Trophoblast cell (in vitro differentiated cells and primary cell): ENCODE measurements at regions not wholly inside any gene's neighbourhood (a gene's known extent, or its start where the extent isn't known, plus 50 kb on each side); places are given as distances from the start of the nearest gene placed in this dataset.

Experiments used
- DNase-seq, 2 donors: peaks; one replicate each; pipeline ENCODE4 v3.0.0-alpha.2; 2016
- H2AFZ ChIP-seq: 2 replicates; pipeline ENCODE4 v1.6.1; 2013; ENCODE audit warnings: low read length, moderate library complexity, mild to moderate bottlenecking; ENCODE audit not compliant: insufficient read depth, poor library complexity
- H2AK5ac ChIP-seq: 2 replicates; pipeline ENCODE4 v1.6.1; 2013; ENCODE audit warnings: mild to moderate bottlenecking, low read length
- H2BK120ac ChIP-seq: 2 replicates; pipeline ENCODE4 v1.6.1; 2013; ENCODE audit warnings: low read length, mild to moderate bottlenecking, moderate library complexity; ENCODE audit not compliant: insufficient read depth, poor library complexity
- H2BK12ac ChIP-seq: 2 replicates; pipeline ENCODE4 v1.6.1; 2013; ENCODE audit warnings: mild to moderate bottlenecking, low read length, moderate library complexity
- H2BK5ac ChIP-seq: 2 replicates; pipeline ENCODE4 v1.6.1; 2013; ENCODE audit warnings: low read length, low read depth, moderate library complexity, mild to moderate bottlenecking; ENCODE audit not compliant: poor library complexity
- H3K14ac ChIP-seq: 2 replicates; pipeline ENCODE4 v1.6.1; 2013; ENCODE audit warnings: mild to moderate bottlenecking, low read length
- H3K18ac ChIP-seq: 2 replicates; pipeline ENCODE4 v1.6.1; 2013; ENCODE audit warnings: mild to moderate bottlenecking, low read length
- H3K23ac ChIP-seq: 2 replicates; pipeline ENCODE4 v1.6.1; 2013; ENCODE audit warnings: low read length
- H3K27ac ChIP-seq: 2 replicates; pipeline ENCODE4 v1.5.1; 2013; ENCODE audit warnings: low read depth, mild to moderate bottlenecking, inconsistent platforms, low read length, moderate library complexity
- H3K27me3 ChIP-seq: 2 replicates; pipeline ENCODE4 v1.6.1; 2013; ENCODE audit warnings: inconsistent platforms, mild to moderate bottlenecking, low read length, moderate library complexity; ENCODE audit not compliant: insufficient read depth
- H3K36me3 ChIP-seq, 2 experiments: 1 replicate in 1 of 2; 2 replicates in 1 of 2; pipeline ENCODE4 v1.6.1; 2013; ENCODE audit warnings: low read length in 2 of 2, mild to moderate bottlenecking in 2 of 2, moderate library complexity in 1 of 2; ENCODE audit not compliant: insufficient read depth in 2 of 2, control insufficient read depth in 1 of 2
- H3K4ac ChIP-seq: 2 replicates; pipeline ENCODE4 v1.6.1; 2013; ENCODE audit warnings: low read depth, mild to moderate bottlenecking, low read length, moderate library complexity
- H3K4me1 ChIP-seq, 2 experiments: 1 replicate in 1 of 2; 2 replicates in 1 of 2; pipeline ENCODE4 v1.6.1; 2013; ENCODE audit warnings: low read length in 2 of 2, mild to moderate bottlenecking in 2 of 2, moderate library complexity in 1 of 2; ENCODE audit not compliant: insufficient read depth in 2 of 2, control insufficient read depth in 1 of 2
- H3K4me2 ChIP-seq: 2 replicates; pipeline ENCODE4 v1.6.1; 2013; ENCODE audit warnings: inconsistent platforms, mild to moderate bottlenecking, low read length, moderate library complexity
- H3K4me3 ChIP-seq: 2 replicates; pipeline ENCODE4 v1.5.1; 2013; ENCODE audit warnings: mild to moderate bottlenecking, low read depth, low read length, inconsistent platforms
- H3K79me1 ChIP-seq: one replicate; pipeline ENCODE4 v1.6.1; 2013; ENCODE audit warnings: low read length
- H3K79me2 ChIP-seq: 2 replicates; pipeline ENCODE4 v1.6.1; 2013; ENCODE audit warnings: low read length, mild to moderate bottlenecking; ENCODE audit not compliant: control insufficient read depth, insufficient read depth, poor library complexity
- H3K9ac ChIP-seq: 2 replicates; pipeline ENCODE4 v1.6.1; 2013; ENCODE audit warnings: mild to moderate bottlenecking, low read length
- H3K9me3 ChIP-seq: 2 replicates; pipeline ENCODE4 v1.6.1; 2013; ENCODE audit warnings: low read depth, mild to moderate bottlenecking, control low read depth, inconsistent platforms, low read length; ENCODE audit not compliant: insufficient read depth
- H4K12ac ChIP-seq: 2 replicates; pipeline ENCODE4 v1.6.1; 2013; ENCODE audit warnings: low read depth, mild to moderate bottlenecking, low read length, moderate library complexity
- H4K8ac ChIP-seq: 2 replicates; pipeline ENCODE4 v1.6.1; 2013; ENCODE audit warnings: low read depth, mild to moderate bottlenecking, low read length, moderate library complexity
- H4K91ac ChIP-seq: one replicate; pipeline ENCODE4 v1.6.1; 2013; ENCODE audit warnings: low read depth, mild to moderate bottlenecking, low read length, moderate library complexity
- WGBS: extraction: QIAGEN DNeasy Blood & Tissue Kit; methylation state at CpG from one replicate; pipeline ENCODE4 v1.1.7; 2013; ENCODE audit warnings: missing lambda C conversion rate; ENCODE audit not compliant: insufficient read length, insufficient coverage; ENCODE audit errors: extremely low coverage; 5-methylcytosine and 5-hydroxymethylcytosine counted together

GRCh38 chr7:127448566-127448965 lies 56.1 kb upstream of the ZNF800 start:
- H4K8ac ChIP-seq = no peak overlapping the region
- H3K14ac ChIP-seq = no peak overlapping the region
- WGBS = no CpG with 5 or more reads among the region's 3 CpGs
- no peak overlapping the region for H2BK120ac ChIP-seq
- H3K18ac ChIP-seq = no peak overlapping the region
- no peak overlapping the region for H3K27ac ChIP-seq
- H3K4me1 ChIP-seq = no peaks in the 10 kb centered on the region
- no peak overlapping the region for H3K4ac ChIP-seq
- no peak overlapping the region for H3K23ac ChIP-seq
- H4K91ac ChIP-seq = no peak overlapping the region
- no peak overlapping the region for H3K9ac ChIP-seq
- H3K4me3 ChIP-seq = no peak overlapping the region
- no peaks in the 10 kb centered on the region for H3K79me1 ChIP-seq
- H2AFZ ChIP-seq = no peak overlapping the region
- no peak overlapping the region for H3K4me2 ChIP-seq
- no peaks in the 10 kb centered on the region for H3K36me3 ChIP-seq
- no peak overlapping the region for H2AK5ac ChIP-seq
- H3K9me3 ChIP-seq = peaks cover 13% of the 10 kb centered on the region
- no peak overlapping the region for H2BK12ac ChIP-seq
- no peaks in the 10 kb centered on the region for H3K27me3 ChIP-seq
- no peak overlapping the region for H2BK5ac ChIP-seq
- no peak overlapping the region for H4K12ac ChIP-seq
- no peaks in the 10 kb centered on the region for H3K79me2 ChIP-seq
- DNase-seq = no peak

GRCh38 chr7:127447326-127447945 lies 54.9 kb upstream of the ZNF800 start:
- Histone ChIP-seq H3K27ac (no peak overlapping the region), H3K14ac (no peak overlapping the region), H2AK5ac (no peak overlapping the region), H3K23ac (no peak overlapping the region), H3K27me3 (no peaks in the 10 kb centered on the region), H3K9ac (no peak overlapping the region), H3K4ac (no peak overlapping the region), H3K9me3 (peaks cover 13% of the 10 kb centered on the region), H3K79me2 (no peaks in the 10 kb centered on the region), H4K91ac (no peak overlapping the region), H2BK12ac (no peak overlapping the region), H3K79me1 (no peaks in the 10 kb centered on the region), H3K4me2 (no peak overlapping the region), H4K12ac (no peak overlapping the region), H2AFZ (no peak overlapping the region), H3K4me1 (no peaks in the 10 kb centered on the region), H3K4me3 (no peak overlapping the region), H2BK120ac (no peak overlapping the region), H4K8ac (no peak overlapping the region), H3K18ac (no peak overlapping the region), H3K36me3 (no peaks in the 10 kb centered on the region), H2BK5ac (no peak overlapping the region)
- WGBS = no CpG with 5 or more reads among the region's 1 CpG
- DNase-seq = peak; percentile 36 to 77

GRCh38 chr7:127446842-127447241 lies 54.3 kb upstream of the ZNF800 start:
- Histone ChIP-seq H4K12ac (no peak overlapping the region), H2AFZ (no peak overlapping the region), H2AK5ac (no peak overlapping the region), H2BK5ac (no peak overlapping the region), H3K36me3 (no peaks in the 10 kb centered on the region), H3K14ac (no peak overlapping the region), H3K79me1 (no peaks in the 10 kb centered on the region), H3K18ac (no peak overlapping the region), H3K4me3 (no peak overlapping the region), H4K8ac (no peak overlapping the region), H3K4me1 (no peaks in the 10 kb centered on the region), H4K91ac (no peak overlapping the region), H3K79me2 (no peaks in the 10 kb centered on the region), H3K4ac (no peak overlapping the region), H3K9ac (no peak overlapping the region), H3K23ac (no peak overlapping the region), H3K4me2 (no peak overlapping the region), H3K27me3 (no peaks in the 10 kb centered on the region), H2BK12ac (no peak overlapping the region), H2BK120ac (no peak overlapping the region), H3K9me3 (peaks cover 13% of the 10 kb centered on the region), H3K27ac (no peak overlapping the region)
- DNase-seq = no peak
- no CpG with 5 or more reads among the region's 2 CpGs for WGBS
